Fibroblast of skin of right quadriceps (primary cell): ENCODE measurements at regions not wholly inside any gene's neighbourhood (a gene's known extent, or its start where the extent isn't known, plus 50 kb on each side); places are given as distances from the start of the nearest gene placed in this dataset.
"Not testable (repeated sequence)": the region's sequence is repeated elsewhere in the genome, so short reads cannot be mapped to it uniquely, and the experiment has no call there.

Experiments used
- DNase-seq: peaks from one replicate; pipeline ENCODE4 v3.0.0-alpha.2; 2013

DNA sequence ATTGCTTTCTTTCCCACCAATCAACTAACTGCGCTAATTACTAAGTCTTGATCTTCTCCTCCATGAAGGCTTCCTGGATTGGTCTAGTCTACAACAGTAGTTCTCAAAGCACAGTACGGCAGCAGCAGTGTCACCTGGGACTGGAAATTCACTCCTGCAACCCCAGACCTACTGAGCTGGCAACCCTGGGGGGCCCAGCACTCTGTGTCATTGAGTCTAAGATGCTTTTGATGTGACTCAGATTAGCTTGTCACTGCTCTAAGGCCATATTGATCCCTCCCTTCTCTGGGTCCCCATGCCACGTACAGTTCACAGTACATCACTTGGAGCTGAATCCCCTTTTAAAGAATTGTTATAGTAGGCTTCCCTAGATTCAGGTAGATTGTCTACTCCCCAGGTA, 65.7 kb upstream of the KMT2C start:
- DNase-seq: no peak

DNA sequence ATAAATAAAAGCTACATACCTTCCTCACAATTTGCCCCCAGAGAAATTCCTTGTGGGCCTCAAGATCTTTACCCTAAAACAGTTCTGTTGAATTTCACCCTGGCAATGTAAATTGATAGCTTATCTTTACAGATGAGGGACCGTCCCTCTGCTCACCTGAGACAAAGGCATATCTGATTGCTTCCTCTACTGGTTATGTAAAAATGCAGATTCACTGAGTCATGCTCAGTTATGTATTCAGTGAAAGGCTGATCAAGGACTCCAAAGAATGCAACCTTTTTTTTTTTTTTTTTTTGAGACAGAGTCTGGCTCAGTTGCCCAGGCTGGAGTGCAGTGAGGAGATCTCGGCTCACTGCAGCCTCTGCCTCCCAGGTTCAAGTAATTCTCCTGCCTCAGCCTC, 64.2 kb upstream of the KMT2C start:
- not testable (repeated sequence) for DNase-seq

DNA sequence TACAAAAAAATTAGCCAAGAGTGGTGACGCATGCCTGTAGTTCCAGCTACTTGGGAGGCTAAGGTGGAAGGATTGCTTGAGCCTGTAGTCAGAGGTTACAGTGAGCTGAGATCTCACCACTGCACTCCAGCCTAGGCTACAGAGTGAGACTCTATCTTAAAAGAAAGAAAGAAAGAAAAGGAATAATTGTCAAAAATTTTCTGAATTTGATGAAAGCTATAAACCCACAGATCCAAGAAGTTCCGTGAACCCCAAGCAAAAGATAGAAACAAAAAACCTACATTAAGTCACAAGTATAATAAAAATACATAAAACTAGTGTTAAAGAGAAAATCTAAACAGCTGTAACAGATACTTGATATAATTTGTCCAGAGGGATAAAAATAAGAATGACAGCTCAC, 60.1 kb upstream of the KMT2C start:
- no peak for DNase-seq

DNA sequence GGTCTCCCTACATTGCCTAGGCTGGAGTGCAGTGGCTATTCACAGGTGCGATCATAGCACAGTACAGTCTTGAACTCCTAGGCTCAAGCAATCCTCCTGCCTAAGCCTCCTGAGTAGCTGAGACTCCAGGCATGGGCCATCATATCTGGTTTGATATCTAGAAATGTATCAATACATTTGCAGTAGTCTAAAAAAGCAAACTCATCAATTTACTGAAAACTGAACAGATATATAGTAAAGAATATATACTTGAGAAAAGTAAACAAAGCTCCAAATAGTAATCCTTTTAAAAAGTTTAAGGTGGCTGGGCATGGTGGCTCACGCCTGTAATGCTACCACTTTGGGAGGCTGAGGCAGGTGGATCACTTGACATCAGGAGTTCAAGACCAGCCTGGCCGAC, 57.1 kb upstream of the KMT2C start:
- no peak for DNase-seq

DNA sequence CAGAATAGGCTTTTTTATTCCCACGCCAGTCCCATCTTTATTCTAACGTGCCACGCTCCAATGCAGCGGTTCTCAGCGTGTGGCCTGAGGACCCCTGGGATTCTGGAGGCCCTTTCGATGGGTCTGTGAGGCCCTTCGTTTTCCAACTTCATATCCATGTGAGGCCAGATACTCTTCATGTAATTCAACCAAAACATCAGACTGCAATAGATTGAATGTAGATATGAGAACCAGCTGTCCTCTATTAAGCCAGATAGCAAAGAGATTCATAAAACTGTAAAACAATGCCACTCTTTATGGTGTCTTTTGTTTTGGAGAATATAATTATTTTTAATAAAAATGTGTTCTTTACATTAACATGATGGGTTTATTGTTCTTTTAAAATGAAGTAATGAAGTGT, 53.2 kb upstream of the KMT2C start:
- DNase-seq: no peak

DNA sequence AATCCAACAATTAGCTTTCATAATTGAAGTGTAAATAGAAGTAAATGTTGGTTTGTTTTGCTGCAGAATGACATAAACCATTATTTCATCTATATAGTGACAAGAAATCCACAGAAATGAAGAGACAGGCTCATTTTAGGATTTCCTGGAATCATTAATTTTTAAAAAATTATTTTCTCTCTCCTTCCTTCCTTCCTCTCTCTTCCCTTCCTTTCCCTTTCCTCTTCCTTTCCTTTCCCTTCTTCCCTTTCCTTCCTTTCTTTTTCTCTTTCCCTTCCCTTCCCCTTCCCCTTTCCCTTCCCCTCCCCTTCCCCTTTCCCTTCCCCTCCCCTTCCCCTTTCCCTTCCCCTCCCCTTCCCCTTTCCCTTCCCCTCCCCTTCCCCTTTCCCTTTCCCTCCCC, 51.2 kb upstream of the KMT2C start:
- no peak for DNase-seq

DNA sequence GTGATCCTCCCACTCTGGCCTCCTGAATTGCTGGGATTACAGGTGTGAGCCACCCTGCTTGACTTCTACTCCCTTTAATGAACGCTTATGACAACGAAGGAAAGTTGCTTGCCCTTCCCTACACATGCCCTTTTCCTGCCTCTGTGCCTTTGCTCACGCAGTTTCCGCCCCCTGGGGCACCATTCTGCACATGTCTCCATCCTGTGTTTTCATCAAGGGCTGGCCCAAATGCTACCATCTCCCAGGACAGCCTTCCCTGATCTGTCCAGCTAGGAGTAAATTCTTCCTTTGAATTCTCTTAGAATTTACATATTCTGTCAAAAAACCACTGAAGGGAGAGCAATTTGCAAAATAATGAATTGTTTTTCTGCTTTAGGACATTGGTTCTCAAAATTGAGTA, 50.0 kb upstream of the KMT2C start:
- DNase-seq: no peak
